Endodermal cell (in vitro differentiated cells): ENCODE measurements at regions not wholly inside any gene's neighbourhood (a gene's known extent, or its start where the extent isn't known, plus 50 kb on each side); places are given as distances from the start of the nearest gene placed in this dataset.

Experiments
- DNase-seq: peaks from one replicate; pipeline ENCODE4 v3.0.0-alpha.2; 2017
- H3K27ac ChIP-seq: 2 replicates; pipeline ENCODE4 v1.5.1; 2013; ENCODE audit warnings: mild to moderate bottlenecking, low read depth, low read length, moderate library complexity
- H3K27me3 ChIP-seq: 2 replicates; pipeline ENCODE4 v1.6.1; 2013; ENCODE audit warnings: mild to moderate bottlenecking, low read length, moderate library complexity; ENCODE audit not compliant: insufficient read depth, control insufficient read depth, poor library complexity, severe bottlenecking
- H3K36me3 ChIP-seq: 2 replicates; pipeline ENCODE4 v1.7.0; 2013; ENCODE audit warnings: mild to moderate bottlenecking, low read length, moderate library complexity; ENCODE audit not compliant: control insufficient read depth, insufficient read depth
- H3K4me1 ChIP-seq: one replicate; pipeline ENCODE4 v1.7.0; 2013; ENCODE audit warnings: low read length; ENCODE audit not compliant: control insufficient read depth, insufficient read depth
- H3K4me3 ChIP-seq: 2 replicates; pipeline ENCODE4 v1.5.1; 2013; ENCODE audit warnings: mild to moderate bottlenecking, low read length, moderate library complexity
- H3K9ac ChIP-seq: 2 replicates; pipeline ENCODE4 v1.6.1; 2013; ENCODE audit warnings: mild to moderate bottlenecking, low read length, moderate library complexity; ENCODE audit not compliant: poor library complexity, severe bottlenecking; ENCODE audit errors: extremely low read depth
- H3K9me3 ChIP-seq: 2 replicates; pipeline ENCODE4 v1.6.1; 2013; ENCODE audit warnings: mild to moderate bottlenecking, low read length, moderate library complexity; ENCODE audit not compliant: control insufficient read depth
- H3K27ac Mint-ChIP-seq: 2 replicates; pipeline ENCODE4 v1.8.0; 2020; ENCODE audit warnings: mixed read lengths
- H3K27me3 Mint-ChIP-seq: 2 replicates; pipeline ENCODE4 v1.8.0; 2021; ENCODE audit warnings: mild to moderate bottlenecking, mixed read lengths; ENCODE audit not compliant: insufficient read depth
- H3K36me3 Mint-ChIP-seq: 2 replicates; pipeline ENCODE4 v1.8.0; 2020; ENCODE audit warnings: low read depth, mixed read lengths
- H3K4me1 Mint-ChIP-seq: 2 replicates; pipeline ENCODE4 v1.8.0; 2020; ENCODE audit warnings: mixed read lengths
- H3K4me3 Mint-ChIP-seq: 2 replicates; pipeline ENCODE4 v1.8.0; 2020; ENCODE audit warnings: mild to moderate bottlenecking, moderate library complexity, mixed read lengths
- H3K9me3 Mint-ChIP-seq: 2 replicates; pipeline ENCODE4 v1.8.0; 2020; ENCODE audit warnings: mild to moderate bottlenecking, mixed read lengths
- WGBS, 2 experiments: methylation state at CpG; one replicate each; pipeline versions ENCODE4 v1.1.5 to v1.1.7; 2013; ENCODE audit warnings: missing lambda C conversion rate in 2 of 2, mixed read lengths in 1 of 2; ENCODE audit not compliant: insufficient coverage in 1 of 2, insufficient read length in 1 of 2; 5-methylcytosine and 5-hydroxymethylcytosine counted together
- TF ChIP-seq, protein P1 (sequence below): fragments of 200-600 bp; sonication (generic); conservative IDR thresholded peaks from 2 replicates; pipeline ENCODE4 v1.5.0; 2021; ENCODE audit warnings: antibody characterized with exemption, mild to moderate bottlenecking

GRCh38 chr11:91397134-91397468, 827.5 kb upstream of the FAT3 start:
- Mint-ChIP-seq H3K27me3 (no peaks in the 10 kb centered on the region), H3K9me3 (no peaks in the 10 kb centered on the region), H3K27ac (no peak overlapping the region), H3K4me3 (no peak overlapping the region), H3K36me3 (no peaks in the 10 kb centered on the region), H3K4me1 (peaks cover 4% of the 10 kb centered on the region)
- no peak for DNase-seq
- Histone ChIP-seq H3K4me3 (no peak overlapping the region), H3K4me1 (no peaks in the 10 kb centered on the region), H3K27ac (no peak overlapping the region), H3K9ac (no peak overlapping the region), H3K36me3 (no peaks in the 10 kb centered on the region), H3K27me3 (no peaks in the 10 kb centered on the region), H3K9me3 (no peaks in the 10 kb centered on the region)
- TF ChIP-seq, protein P1, sequence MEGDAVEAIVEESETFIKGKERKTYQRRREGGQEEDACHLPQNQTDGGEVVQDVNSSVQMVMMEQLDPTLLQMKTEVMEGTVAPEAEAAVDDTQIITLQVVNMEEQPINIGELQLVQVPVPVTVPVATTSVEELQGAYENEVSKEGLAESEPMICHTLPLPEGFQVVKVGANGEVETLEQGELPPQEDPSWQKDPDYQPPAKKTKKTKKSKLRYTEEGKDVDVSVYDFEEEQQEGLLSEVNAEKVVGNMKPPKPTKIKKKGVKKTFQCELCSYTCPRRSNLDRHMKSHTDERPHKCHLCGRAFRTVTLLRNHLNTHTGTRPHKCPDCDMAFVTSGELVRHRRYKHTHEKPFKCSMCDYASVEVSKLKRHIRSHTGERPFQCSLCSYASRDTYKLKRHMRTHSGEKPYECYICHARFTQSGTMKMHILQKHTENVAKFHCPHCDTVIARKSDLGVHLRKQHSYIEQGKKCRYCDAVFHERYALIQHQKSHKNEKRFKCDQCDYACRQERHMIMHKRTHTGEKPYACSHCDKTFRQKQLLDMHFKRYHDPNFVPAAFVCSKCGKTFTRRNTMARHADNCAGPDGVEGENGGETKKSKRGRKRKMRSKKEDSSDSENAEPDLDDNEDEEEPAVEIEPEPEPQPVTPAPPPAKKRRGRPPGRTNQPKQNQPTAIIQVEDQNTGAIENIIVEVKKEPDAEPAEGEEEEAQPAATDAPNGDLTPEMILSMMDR: no peak
- 57 to 72% methylated on average over 1 to 2 of the region's 2 CpGs for WGBS, 2 experiments

GRCh38 chr11:91396236-91397133, 828.1 kb upstream of the FAT3 start:
- Mint-ChIP-seq H3K27me3 (no peaks in the 10 kb centered on the region), H3K27ac (no peak overlapping the region), H3K9me3 (no peaks in the 10 kb centered on the region), H3K36me3 (no peaks in the 10 kb centered on the region), H3K4me1 (peaks cover 4% of the 10 kb centered on the region), H3K4me3 (no peak overlapping the region)
- Histone ChIP-seq H3K9ac (no peak overlapping the region), H3K27me3 (no peaks in the 10 kb centered on the region), H3K9me3 (no peaks in the 10 kb centered on the region), H3K4me3 (no peak overlapping the region), H3K4me1 (no peaks in the 10 kb centered on the region), H3K36me3 (no peaks in the 10 kb centered on the region), H3K27ac (no peak overlapping the region)
- DNase-seq: no peak
- TF ChIP-seq, protein P1: no peak
- 85 to 92% methylated on average over 2 to 5 of the region's 6 CpGs for WGBS, 2 experiments

DNA sequence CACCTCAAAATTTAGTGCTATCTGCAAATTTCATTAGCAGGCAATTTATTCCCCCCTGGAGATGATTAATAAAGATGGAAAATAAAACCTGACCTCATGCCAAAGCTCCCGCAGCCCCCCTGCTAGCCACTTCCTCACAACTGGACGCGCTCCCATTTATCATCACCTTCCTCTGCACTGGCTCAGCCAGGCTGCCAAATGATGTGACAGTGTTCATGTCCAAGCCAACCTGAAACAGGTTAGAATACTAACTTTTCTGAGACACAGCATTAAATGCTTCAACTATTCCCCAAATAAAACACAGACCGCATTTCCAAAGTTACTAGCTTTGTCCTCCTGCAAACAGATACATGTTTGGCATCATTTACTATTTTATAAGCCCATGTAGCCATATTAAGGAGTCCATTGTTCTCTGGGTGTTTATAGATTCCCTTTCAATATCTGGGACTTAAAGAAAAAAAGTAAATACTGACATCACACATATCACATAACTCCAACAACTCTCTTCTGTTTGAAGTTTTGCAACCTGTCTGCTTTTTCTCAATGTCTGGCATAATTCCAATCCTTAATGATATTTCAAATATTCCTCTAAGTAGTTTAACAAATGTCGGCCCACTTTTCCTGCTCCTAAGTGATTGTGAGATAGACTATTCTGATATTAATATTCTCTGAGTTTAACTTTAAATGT, 829.7 kb upstream of the FAT3 start:
- no peaks in the 10 kb centered on the region for H3K9me3 Mint-ChIP-seq
- whole genome bisulfite sequencing, 2 experiments: 92% methylated on average over 5 of the region's 5 CpGs; no CpG with 5 or more reads in 1 of the 2 experiments
- Histone ChIP-seq H3K27me3 (no peaks in the 10 kb centered on the region), H3K4me1 (no peaks in the 10 kb centered on the region), H3K36me3 (no peaks in the 10 kb centered on the region), H3K9ac (no peak overlapping the region), H3K9me3 (no peaks in the 10 kb centered on the region), H3K4me3 (no peak overlapping the region), H3K27ac (no peak overlapping the region)
- no peak for DNase-seq
- H3K27me3 Mint-ChIP-seq: no peaks in the 10 kb centered on the region
- H3K27ac Mint-ChIP-seq: no peak overlapping the region
- TF ChIP-seq, protein P1: no peak
- H3K4me3 Mint-ChIP-seq: no peak overlapping the region
- peaks cover 4% of the 10 kb centered on the region for H3K4me1 Mint-ChIP-seq
- H3K36me3 Mint-ChIP-seq: no peaks in the 10 kb centered on the region
